NCI-H2196 treated with DMSO at 0.1 percent for 48 hours (cell line): ENCODE measurements at regions not wholly inside any gene's neighbourhood (a gene's known extent, or its start where the extent isn't known, plus 50 kb on each side); places are given as distances from the start of the nearest gene placed in this dataset.

Experiments
- DNase-seq: peaks from one replicate; lab custom pipeline; 2025; ENCODE audit not compliant: unreplicated experiment; lab: John Stamatoyannopoulos, UW

- no peak for DNase-seq
Observed at GRCh38 chr9:87148331-87149104, 201.2 kb upstream of the GAS1 start.

- DNase-seq, result no peak
Observed at GRCh38 chr9:87149799-87150198, 202.5 kb upstream of the GAS1 start.

- DNase-seq, result no peak
Observed at GRCh38 chr9:87152256-87152655, 204.9 kb upstream of the GAS1 start.

GRCh38 chr9:87156247-87156646 is 208.9 kb upstream of the GAS1 start:
- no peak for DNase-seq

- DNase-seq, result no peak
Observed at GRCh38 chr9:87157366-87158031, 210.2 kb upstream of the GAS1 start.

GRCh38 chr9:87158765-87159164 is 211.5 kb upstream of the GAS1 start:
- no peak for DNase-seq

GRCh38 chr9:87160148-87161102 is 213.1 kb upstream of the GAS1 start:
- DNase-seq, result no peak

- no peak for DNase-seq
Observed at GRCh38 chr9:87167161-87167560, 219.9 kb upstream of the GAS1 start.

GRCh38 chr9:87167582-87167981 is 220.3 kb upstream of the GAS1 start:
- DNase-seq, result no peak

- no peak for DNase-seq
Observed at GRCh38 chr9:87178302-87178701, 231.0 kb upstream of the GAS1 start.

GRCh38 chr9:87179553-87180340 is 232.4 kb upstream of the GAS1 start:
- no peak for DNase-seq

GRCh38 chr9:87180361-87180760 is 233.1 kb upstream of the GAS1 start:
- no peak for DNase-seq

GRCh38 chr9:87180841-87181240 is 233.5 kb upstream of the GAS1 start:
- no peak for DNase-seq

- DNase-seq, result no peak
Observed at GRCh38 chr9:87181670-87182069, 234.4 kb upstream of the GAS1 start.

GRCh38 chr9:87184956-87185642 is 237.8 kb upstream of the GAS1 start:
- DNase-seq, result no peak

GRCh38 chr9:87187656-87188055 is 240.3 kb upstream of the GAS1 start:
- no peak for DNase-seq

GRCh38 chr9:87189006-87189405 is 241.7 kb upstream of the GAS1 start:
- DNase-seq, result no peak

- no peak for DNase-seq
Observed at GRCh38 chr9:87193151-87193550, 245.8 kb upstream of the GAS1 start.

- no peak for DNase-seq
Observed at GRCh38 chr9:87193925-87194868, 246.9 kb upstream of the GAS1 start.
